ENCODE measurements at regions not wholly inside any gene's neighbourhood (a gene's known extent, or its start where the extent isn't known, plus 50 kb on each side); places are given as distances from the start of the nearest gene placed in this dataset.

GRCh38 chr21:38206646-38207045 lies 50.1 kb upstream of the KCNJ15 start:
- CTCF ChIA-PET = interaction anchor here (1.0 kb wide), 1 partner anchor 11 kb away, joined by 3 read pairs; no protein-coding TSS in a partner anchor
- no peak for DNase-seq
- no peaks in the 10 kb centered on the region for H3K36me3 ChIP-seq (ENCODE audit: control insufficient read depth in 4 of 4, insufficient read depth in 4 of 4, low read length in 3 of 4)
- 98% methylated on average over 8 of the region's 10 CpGs for WGBS (ENCODE audit: insufficient coverage)
- H3K4me1 ChIP-seq (ENCODE audit: control extremely low read depth in 1 of 4, control insufficient read depth in 4 of 4, insufficient read depth in 4 of 4, low read length in 3 of 4) = no peaks in the 10 kb centered on the region
- H3K27ac ChIP-seq (ENCODE audit: insufficient read depth in 1 of 2, low read depth in 1 of 2, low read length in 2 of 2, poor library complexity in 1 of 2, severe bottlenecking in 2 of 2) = no peak overlapping the region
- peaks cover 0 to 6% (median 2%) of the 10 kb centered on the region in 5 experiments for H3K9me3 ChIP-seq (ENCODE audit: control extremely low read depth in 1 of 5, control insufficient read depth in 4 of 5, insufficient read depth in 2 of 5, low read depth in 1 of 5, low read length in 4 of 5)
- POLR2A ChIA-PET = no interaction called here
- no peak overlapping the region for H3K4me3 ChIP-seq (ENCODE audit: control insufficient read depth in 1 of 7, extremely low read depth in 1 of 7, insufficient read depth in 4 of 7, low read depth in 2 of 7, low read length in 6 of 7)
- peaks cover 0 to 7% (median 0%) of the 10 kb centered on the region in 5 experiments for H3K27me3 ChIP-seq (replicated peaks in 2 of 5; ENCODE audit: control insufficient read depth in 4 of 5, insufficient read depth in 5 of 5, low read length in 4 of 5)
